Breast epithelium (tissue), 3 donors: ENCODE measurements at regions not wholly inside any gene's neighbourhood (a gene's known extent, or its start where the extent isn't known, plus 50 kb on each side); places are given as distances from the start of the nearest gene placed in this dataset.

ENCODE experiments used
- POLR2A ChIP-seq: fragments of 450-650 bp; IDR thresholded peaks from one replicate; pipeline ENCODE4 v1.6.1; 2016; ENCODE audit warnings: antibody characterized with exemption, mild to moderate bottlenecking, moderate library complexity
- POLR2AphosphoS5 ChIP-seq, 3 donors: sonication (generic); formaldehyde crosslinking; IDR thresholded peaks; one replicate each; pipeline ENCODE4 v1.6.1; 2017; ENCODE audit warnings: antibody characterized with exemption in 3 of 3
- TF ChIP-seq, protein P1 (sequence below), 3 donors: fragments of 450-650 bp; IDR thresholded peaks; one replicate each; pipeline ENCODE4 v1.5.1; 2016 to 2017; ENCODE audit warnings: antibody characterized with exemption in 3 of 3, mild to moderate bottlenecking in 3 of 3, moderate library complexity in 3 of 3

DNA sequence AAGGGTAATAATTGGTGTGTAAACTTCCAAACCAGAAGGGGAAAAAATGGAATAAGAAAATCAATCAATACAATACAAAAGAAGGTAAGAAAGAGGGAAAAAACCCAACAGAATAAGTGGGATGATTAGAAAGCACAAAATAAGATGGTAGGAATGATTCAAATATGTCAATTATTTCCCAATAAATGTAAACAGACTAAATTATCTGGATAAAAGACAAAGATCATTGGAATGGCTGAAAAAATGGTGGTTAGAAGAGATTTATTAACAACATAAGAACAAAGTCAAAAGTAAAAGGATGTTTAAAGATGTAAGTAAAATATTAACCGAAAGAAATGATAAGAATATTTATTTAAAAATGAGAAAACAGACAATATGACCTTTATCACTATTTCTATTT lies 103.5 kb upstream of the YWHAQ start:
- TF ChIP-seq, protein P1, sequence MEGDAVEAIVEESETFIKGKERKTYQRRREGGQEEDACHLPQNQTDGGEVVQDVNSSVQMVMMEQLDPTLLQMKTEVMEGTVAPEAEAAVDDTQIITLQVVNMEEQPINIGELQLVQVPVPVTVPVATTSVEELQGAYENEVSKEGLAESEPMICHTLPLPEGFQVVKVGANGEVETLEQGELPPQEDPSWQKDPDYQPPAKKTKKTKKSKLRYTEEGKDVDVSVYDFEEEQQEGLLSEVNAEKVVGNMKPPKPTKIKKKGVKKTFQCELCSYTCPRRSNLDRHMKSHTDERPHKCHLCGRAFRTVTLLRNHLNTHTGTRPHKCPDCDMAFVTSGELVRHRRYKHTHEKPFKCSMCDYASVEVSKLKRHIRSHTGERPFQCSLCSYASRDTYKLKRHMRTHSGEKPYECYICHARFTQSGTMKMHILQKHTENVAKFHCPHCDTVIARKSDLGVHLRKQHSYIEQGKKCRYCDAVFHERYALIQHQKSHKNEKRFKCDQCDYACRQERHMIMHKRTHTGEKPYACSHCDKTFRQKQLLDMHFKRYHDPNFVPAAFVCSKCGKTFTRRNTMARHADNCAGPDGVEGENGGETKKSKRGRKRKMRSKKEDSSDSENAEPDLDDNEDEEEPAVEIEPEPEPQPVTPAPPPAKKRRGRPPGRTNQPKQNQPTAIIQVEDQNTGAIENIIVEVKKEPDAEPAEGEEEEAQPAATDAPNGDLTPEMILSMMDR (IDR thresholded peaks at IDR 0.05) = no peak
- TF ChIP-seq POLR2A (no peak), POLR2AphosphoS5 (IDR thresholded peaks at IDR 0.05) (no peak)
